GM12891 (cell line): ENCODE measurements at regions not wholly inside any gene's neighbourhood (a gene's known extent, or its start where the extent isn't known, plus 50 kb on each side); places are given as distances from the start of the nearest gene placed in this dataset.

Source experiments
- POLR2A ChIP-seq: IDR thresholded peaks from 2 replicates; pipeline ENCODE4 v1.6.1; 2011; ENCODE audit warnings: low read depth, low read length, control low read depth
- POLR2AphosphoS5 ChIP-seq: IDR thresholded peaks from 2 replicates; pipeline ENCODE4 v1.6.1; 2011; ENCODE audit warnings: low read depth, low read length, control low read depth
- TAF1 ChIP-seq: IDR thresholded peaks from 2 replicates; pipeline ENCODE4 v1.6.1; 2011; ENCODE audit warnings: low read depth, low read length, control low read depth

DNA sequence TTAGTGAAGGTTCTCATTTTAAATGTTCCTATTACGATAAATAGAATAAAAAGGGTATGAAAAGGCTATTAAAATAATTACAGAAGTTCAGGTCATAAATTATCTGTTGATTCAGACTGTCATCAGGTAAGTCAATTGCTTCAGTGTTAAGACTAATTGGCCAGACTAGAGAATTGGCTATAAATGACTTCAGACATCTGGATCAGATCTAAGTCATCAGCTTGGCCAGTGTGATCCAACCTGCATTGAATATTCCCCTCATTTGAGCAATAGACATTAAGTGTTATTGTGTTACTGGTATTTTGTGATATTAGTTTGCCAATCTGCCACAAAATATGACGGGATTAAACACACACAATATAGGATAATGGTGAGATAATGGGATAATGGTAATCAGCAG lies 377.6 kb upstream of the CITED2 start:
- no peak for TF ChIP-seq POLR2AphosphoS5
- TF ChIP-seq POLR2A, result no peak
- no peak for TF ChIP-seq TAF1
